OCI-LY1 (cell line): ENCODE measurements at regions not wholly inside any gene's neighbourhood (a gene's known extent, or its start where the extent isn't known, plus 50 kb on each side); places are given as distances from the start of the nearest gene placed in this dataset.

Experiments used
- H2AFZ ChIP-seq: fragments of 200-600 bp; sonication (generic), shearing (Covaris generic); 2 replicates; pipeline ENCODE4 v1.6.0; 2014; ENCODE audit warnings: antibody characterized with exemption, mild to moderate bottlenecking, low read length
- H3F3A ChIP-seq: fragments of 200-600 bp; sonication (generic), shearing (Covaris generic); 2 replicates; pipeline ENCODE4 v1.6.0; 2014; ENCODE audit warnings: mild to moderate bottlenecking, antibody characterized with exemption, low read length, moderate library complexity; ENCODE audit not compliant: insufficient read depth
- H3K27ac ChIP-seq: fragments of 200-600 bp; sonication (generic); 2 replicates; pipeline ENCODE4 v1.5.1; 2014; ENCODE audit warnings: low read length, mixed run types, mild to moderate bottlenecking, low read depth; ENCODE audit not compliant: poor library complexity, severe bottlenecking
- H3K27me3 ChIP-seq: fragments of 200-600 bp; sonication (generic); 2 replicates; pipeline ENCODE4 v1.6.0; 2014; ENCODE audit warnings: antibody characterized with exemption, mild to moderate bottlenecking, low read length, moderate library complexity; ENCODE audit not compliant: insufficient read depth
- H3K36me3 ChIP-seq: fragments of 200-600 bp; sonication (generic); 2 replicates; pipeline ENCODE4 v1.6.1; 2014; ENCODE audit warnings: mild to moderate bottlenecking, antibody characterized with exemption, low read length, moderate library complexity, mixed read lengths; ENCODE audit not compliant: insufficient read depth
- H3K4me1 ChIP-seq: fragments of 200-600 bp; sonication (generic); 2 replicates; pipeline ENCODE4 v1.5.1; 2014; ENCODE audit warnings: mild to moderate bottlenecking, low read length, moderate library complexity; ENCODE audit not compliant: insufficient read depth, severe bottlenecking
- H3K4me2 ChIP-seq: fragments of 200-600 bp; sonication (generic), shearing (Covaris generic); 2 replicates; pipeline ENCODE4 v1.6.1; 2014; ENCODE audit warnings: low read length
- H3K4me3 ChIP-seq: fragments of 200-600 bp; sonication (generic); 2 replicates; pipeline ENCODE4 v1.5.1; 2014; ENCODE audit warnings: low read length, low read depth, mild to moderate bottlenecking, mixed read lengths; ENCODE audit not compliant: poor library complexity, severe bottlenecking
- H3K79me2 ChIP-seq: fragments of 200-600 bp; shearing (Covaris generic); 2 replicates; pipeline ENCODE4 v1.6.1; 2016; ENCODE audit warnings: mixed run types, low read length, mixed read lengths; ENCODE audit not compliant: insufficient read depth
- H3K9ac ChIP-seq: fragments of 200-600 bp; sonication (generic), shearing (Covaris generic); 2 replicates; pipeline ENCODE4 v1.6.1; 2014; ENCODE audit warnings: mild to moderate bottlenecking, low read length, mixed read lengths
- H3K9me2 ChIP-seq: fragments of 200-600 bp; sonication (generic), shearing (Covaris generic); 2 replicates; pipeline ENCODE4 v1.6.1; 2014; ENCODE audit warnings: low read depth, mild to moderate bottlenecking, low read length, mixed read lengths
- H3K9me3 ChIP-seq: fragments of 200-600 bp; shearing (Covaris generic); 2 replicates; pipeline ENCODE4 v1.6.1; 2014; ENCODE audit warnings: low read length, mixed read lengths
- H4K20me1 ChIP-seq: fragments of 200-600 bp; sonication (generic), shearing (Covaris generic); 2 replicates; pipeline ENCODE4 v1.6.0; 2016; ENCODE audit warnings: mild to moderate bottlenecking, low read length; ENCODE audit not compliant: insufficient read depth
- EZH2 ChIP-seq: fragments of 200-600 bp; sonication (generic), shearing (Covaris generic); IDR thresholded peaks from 2 replicates; pipeline ENCODE4 v1.8.0; 2017; ENCODE audit warnings: borderline replicate concordance, mixed run types, mild to moderate bottlenecking, antibody characterized with exemption, low read length, moderate library complexity, mixed read lengths
- TF ChIP-seq, protein P1 (sequence below): fragments of 200-600 bp; sonication (generic), shearing (Covaris generic); IDR thresholded peaks from 2 replicates; pipeline ENCODE4 v1.5.1; 2017; ENCODE audit warnings: mild to moderate bottlenecking, antibody characterized with exemption, low read length, moderate library complexity, mixed read lengths

DNA sequence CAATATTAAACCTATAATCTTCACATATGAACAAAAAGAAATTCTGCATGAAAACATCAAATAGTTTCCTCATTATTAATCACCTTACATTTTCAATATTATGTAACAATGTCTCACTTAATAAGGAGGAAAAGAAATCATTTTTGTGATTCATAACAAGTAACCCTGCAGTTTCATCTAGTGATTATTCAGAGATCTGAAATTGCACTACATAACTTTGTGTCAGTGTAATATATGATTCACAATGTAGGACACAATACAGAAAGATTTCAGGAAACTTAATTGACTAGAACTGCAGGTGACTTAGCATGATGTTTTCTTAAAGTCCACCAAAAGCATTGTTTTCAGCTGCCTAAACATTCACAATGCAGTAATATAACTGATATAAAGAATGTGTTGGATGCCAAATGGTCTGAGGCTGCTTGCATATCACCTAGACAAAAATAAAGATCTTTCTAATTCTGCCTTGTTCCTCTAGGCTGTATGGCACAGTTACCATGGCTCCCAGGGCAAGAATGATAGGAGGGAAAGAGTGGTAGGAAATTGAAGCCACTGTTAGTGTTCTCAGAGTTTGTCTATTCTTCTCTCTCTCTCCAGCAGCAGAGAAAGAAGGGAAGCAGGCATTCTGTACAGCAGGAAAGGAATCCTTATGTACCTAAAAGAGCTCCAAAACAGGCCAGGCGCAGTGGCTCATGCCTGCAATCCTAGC is 366.6 kb downstream of the FSIP2 start:
- no peaks in the 10 kb centered on the region for H3K9me2 ChIP-seq
- H3K4me2 ChIP-seq: no peak overlapping the region
- H3K27me3 ChIP-seq: no peaks in the 10 kb centered on the region
- no peak overlapping the region for H3K27ac ChIP-seq
- no peaks in the 10 kb centered on the region for H3K9me3 ChIP-seq
- H3K4me1 ChIP-seq: no peaks in the 10 kb centered on the region
- no peaks in the 10 kb centered on the region for H3K79me2 ChIP-seq
- no peak overlapping the region for H3K9ac ChIP-seq
- H3F3A ChIP-seq: no peaks in the 10 kb centered on the region
- no peak overlapping the region for H3K4me3 ChIP-seq
- no peak overlapping the region for H2AFZ ChIP-seq
- no peaks in the 10 kb centered on the region for H4K20me1 ChIP-seq
- no peak for TF ChIP-seq EZH2
- TF ChIP-seq, protein P1, sequence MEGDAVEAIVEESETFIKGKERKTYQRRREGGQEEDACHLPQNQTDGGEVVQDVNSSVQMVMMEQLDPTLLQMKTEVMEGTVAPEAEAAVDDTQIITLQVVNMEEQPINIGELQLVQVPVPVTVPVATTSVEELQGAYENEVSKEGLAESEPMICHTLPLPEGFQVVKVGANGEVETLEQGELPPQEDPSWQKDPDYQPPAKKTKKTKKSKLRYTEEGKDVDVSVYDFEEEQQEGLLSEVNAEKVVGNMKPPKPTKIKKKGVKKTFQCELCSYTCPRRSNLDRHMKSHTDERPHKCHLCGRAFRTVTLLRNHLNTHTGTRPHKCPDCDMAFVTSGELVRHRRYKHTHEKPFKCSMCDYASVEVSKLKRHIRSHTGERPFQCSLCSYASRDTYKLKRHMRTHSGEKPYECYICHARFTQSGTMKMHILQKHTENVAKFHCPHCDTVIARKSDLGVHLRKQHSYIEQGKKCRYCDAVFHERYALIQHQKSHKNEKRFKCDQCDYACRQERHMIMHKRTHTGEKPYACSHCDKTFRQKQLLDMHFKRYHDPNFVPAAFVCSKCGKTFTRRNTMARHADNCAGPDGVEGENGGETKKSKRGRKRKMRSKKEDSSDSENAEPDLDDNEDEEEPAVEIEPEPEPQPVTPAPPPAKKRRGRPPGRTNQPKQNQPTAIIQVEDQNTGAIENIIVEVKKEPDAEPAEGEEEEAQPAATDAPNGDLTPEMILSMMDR: no peak
- H3K36me3 ChIP-seq: no peaks in the 10 kb centered on the region

DNA sequence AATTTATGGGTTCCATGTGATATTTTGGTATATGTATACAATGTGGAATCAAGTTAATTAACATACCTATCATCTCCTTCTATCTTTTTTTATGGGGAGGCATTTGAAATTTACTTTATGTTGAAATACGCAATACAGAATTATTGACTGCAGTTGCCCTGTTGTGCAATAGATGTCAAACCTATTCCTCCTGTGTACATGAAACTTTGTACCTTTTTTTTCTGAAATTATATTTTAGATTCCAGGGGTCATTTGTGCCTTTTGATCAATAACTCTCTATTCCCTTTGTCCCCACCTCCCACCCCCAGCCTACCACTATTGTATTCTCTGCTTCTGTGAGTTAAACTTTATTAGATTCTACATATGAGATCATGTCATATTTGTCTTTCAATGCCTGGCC is 369.9 kb downstream of the FSIP2 start:
- H3K79me2 ChIP-seq: no peaks in the 10 kb centered on the region
- no peak overlapping the region for H2AFZ ChIP-seq
- H3K4me3 ChIP-seq: no peak overlapping the region
- H3K27ac ChIP-seq: no peak overlapping the region
- H3K27me3 ChIP-seq: no peaks in the 10 kb centered on the region
- H4K20me1 ChIP-seq: no peaks in the 10 kb centered on the region
- TF ChIP-seq, protein P1: no peak
- TF ChIP-seq EZH2: no peak
- H3K4me2 ChIP-seq: no peak overlapping the region
- no peaks in the 10 kb centered on the region for H3K36me3 ChIP-seq
- H3K4me1 ChIP-seq: no peaks in the 10 kb centered on the region
- H3K9me3 ChIP-seq: no peaks in the 10 kb centered on the region
- no peaks in the 10 kb centered on the region for H3F3A ChIP-seq
- no peak overlapping the region for H3K9ac ChIP-seq
- H3K9me2 ChIP-seq: no peaks in the 10 kb centered on the region

DNA sequence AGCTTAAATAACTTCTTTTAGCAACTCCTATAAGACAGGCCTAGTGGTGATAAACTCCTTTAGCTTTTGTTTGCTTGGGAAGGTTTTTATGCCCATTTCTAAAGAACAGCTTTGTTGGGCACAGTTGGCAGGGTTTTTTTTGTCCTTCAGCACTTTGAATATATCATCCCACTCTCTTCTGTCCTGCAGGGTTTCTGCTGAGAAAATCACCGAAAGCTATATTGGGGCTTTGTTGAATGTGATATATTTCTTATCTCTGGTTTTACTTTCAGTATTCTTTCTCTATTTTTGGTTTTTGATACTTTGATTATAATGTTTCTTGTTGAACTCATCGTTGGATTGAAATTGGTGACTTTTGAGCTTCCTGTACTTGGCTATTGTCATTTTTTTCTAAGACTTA is 372.8 kb upstream of the ZC3H15 start:
- Histone ChIP-seq H3K9me2 (no peaks in the 10 kb centered on the region), H3K4me2 (no peak overlapping the region), H3K4me3 (no peak overlapping the region), H3K9ac (no peak overlapping the region), H3K27ac (no peak overlapping the region), H4K20me1 (no peaks in the 10 kb centered on the region), H3K9me3 (no peaks in the 10 kb centered on the region), H3K4me1 (no peaks in the 10 kb centered on the region), H2AFZ (no peak overlapping the region), H3K36me3 (no peaks in the 10 kb centered on the region), H3K79me2 (no peaks in the 10 kb centered on the region), H3K27me3 (no peaks in the 10 kb centered on the region), H3F3A (no peaks in the 10 kb centered on the region)
- no peak for TF ChIP-seq EZH2
- TF ChIP-seq, protein P1: no peak
